ENCODE measurements at regions not wholly inside any gene's neighbourhood (a gene's known extent, or its start where the extent isn't known, plus 50 kb on each side); places are given as distances from the start of the nearest gene placed in this dataset.

DNA sequence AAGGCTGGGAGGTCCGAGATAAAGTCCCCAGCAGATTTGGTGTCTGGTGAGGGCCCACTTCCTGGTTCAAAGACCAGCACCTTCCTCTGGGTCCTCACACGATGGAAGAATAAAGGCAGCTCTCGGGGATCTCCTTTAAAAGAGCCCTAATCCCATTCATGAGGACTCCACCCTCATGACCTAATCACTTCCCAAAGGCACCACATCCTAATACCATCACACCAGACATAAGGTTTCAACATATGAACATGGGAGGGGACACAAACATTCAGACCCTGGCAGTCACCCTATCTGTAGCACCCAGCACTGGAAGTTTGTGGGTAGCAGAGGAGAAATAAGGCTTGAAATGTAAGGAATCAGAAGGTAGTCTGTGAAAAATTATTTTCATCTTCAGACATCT, 112.9 kb upstream of the NOCT start:
- no peak for TF ChIP-seq CTCF (IDR thresholded peaks at IDR 0.05)
- TF ChIP-seq POLR2A (IDR thresholded peaks at IDR 0.05): no peak
